Endothelial cell of umbilical vein (primary cell): ENCODE measurements at regions not wholly inside any gene's neighbourhood (a gene's known extent, or its start where the extent isn't known, plus 50 kb on each side); places are given as distances from the start of the nearest gene placed in this dataset.

Source experiments
- BruUV-seq: library from RNA; stranded (reverse); fragments of 400-500 nt; replicated peaks from 2 replicates; lab custom pipeline; 2021; lab: Mats Ljungman, UMichigan
- CTCF ChIA-PET: fragments of 300-600, 350-600 bp; sonication (Branson Sonifier 250); formaldehyde crosslinking; loops from one replicate; lab custom pipeline; 2021; ENCODE audit warnings: antibody characterized with exemption, inconsistent platforms; lab: Charles Lee
- POLR2A ChIA-PET: fragments of 300-600, 350-600 bp; sonication (Branson Sonifier 250); formaldehyde crosslinking; loops from one replicate; lab custom pipeline; 2021; ENCODE audit warnings: antibody characterized with exemption, inconsistent platforms; lab: Charles Lee
- DNase-seq: peaks from one replicate; pipeline ENCODE4 v3.0.0-alpha.2; 2011; ENCODE audit warnings: low read depth, low spot score
- FAIRE-seq: peaks from 2 replicates; lab custom pipeline; 2011; peaks lifted over from hg19 to GRCh38; lab: Jason Lieb, UNC
- H2AFZ ChIP-seq: 2 replicates; pipeline ENCODE4 v1.6.0; 2012; ENCODE audit warnings: low read depth, low read length, control low read depth, inconsistent platforms
- H3K27ac ChIP-seq: 2 replicates; pipeline ENCODE4 v1.5.1; 2011; ENCODE audit warnings: low read depth, mild to moderate bottlenecking, control low read depth, low read length, moderate library complexity; ENCODE audit not compliant: insufficient read depth
- H3K27me3 ChIP-seq, 2 experiments: 2 replicates each; pipeline versions ENCODE4 v1.6.0 to v1.6.1; 2011; ENCODE audit warnings: low read length in 2 of 2, mixed read lengths in 1 of 2; ENCODE audit not compliant: control insufficient read depth in 2 of 2, insufficient read depth in 2 of 2
- H3K36me3 ChIP-seq, 2 experiments: 2 replicates in 1 of 2; 3 replicates in 1 of 2; pipeline ENCODE4 v1.5.1; 2011; ENCODE audit warnings: low read length in 2 of 2, mild to moderate bottlenecking in 1 of 2, moderate library complexity in 1 of 2; ENCODE audit not compliant: control insufficient read depth in 2 of 2, insufficient read depth in 2 of 2; ENCODE audit errors: extremely low read depth in 1 of 2
- H3K4me1 ChIP-seq: 3 replicates; pipeline ENCODE4 v1.5.1; 2011; ENCODE audit warnings: mild to moderate bottlenecking, low read length; ENCODE audit not compliant: control insufficient read depth, insufficient read depth; ENCODE audit errors: extremely low read depth
- H3K4me2 ChIP-seq: 2 replicates; pipeline ENCODE4 v1.6.1; 2011; ENCODE audit warnings: low read length, control low read depth, mixed read lengths; ENCODE audit not compliant: insufficient read depth
- H3K4me3 ChIP-seq, 3 experiments: fragments of 200-600 bp in 1 of 3; sonication (generic), shearing (Covaris generic) in 1 of 3; replicated peaks in 1 of 3; 2 replicates each; pipeline ENCODE4 v1.5.1; 2011 to 2016; ENCODE audit warnings: control low read depth in 3 of 3, low read length in 3 of 3, mild to moderate bottlenecking in 2 of 3, inconsistent platforms in 1 of 3, low read depth in 1 of 3, moderate library complexity in 1 of 3; ENCODE audit not compliant: insufficient read depth in 1 of 3
- H3K79me2 ChIP-seq: 2 replicates; pipeline ENCODE4 v1.6.0; 2012; ENCODE audit warnings: low read length, inconsistent platforms; ENCODE audit not compliant: control insufficient read depth, insufficient read depth
- H3K9ac ChIP-seq: replicated peaks from 2 replicates; pipeline ENCODE3; 2011; ENCODE audit warnings: low read length, control low read depth; ENCODE audit not compliant: insufficient read depth; ENCODE audit errors: extremely low read depth
- H3K9me1 ChIP-seq: replicated peaks from 3 replicates; pipeline ENCODE4 v1.6.0; 2011; ENCODE audit warnings: mild to moderate bottlenecking, low read length; ENCODE audit not compliant: control insufficient read depth, insufficient read depth; ENCODE audit errors: extremely low read depth
- H3K9me3 ChIP-seq: replicated peaks from 2 replicates; pipeline ENCODE4 v1.5.1; 2012; ENCODE audit warnings: low read length, inconsistent platforms; ENCODE audit not compliant: control insufficient read depth, insufficient read depth
- H4K20me1 ChIP-seq: replicated peaks from 2 replicates; pipeline ENCODE3; 2011; ENCODE audit warnings: mild to moderate bottlenecking, low read length; ENCODE audit not compliant: control insufficient read depth, insufficient read depth; ENCODE audit errors: extremely low read depth
- CTCF ChIP-seq, 2 donors: IDR thresholded peaks; 1 replicate in 1 of 2; 2 replicates in 1 of 2; pipeline ENCODE4 v1.5.1; 2011; ENCODE audit warnings: low read length in 2 of 2, mild to moderate bottlenecking in 2 of 2, moderate library complexity in 2 of 2, control low read depth in 1 of 2, inconsistent platforms in 1 of 2, low read depth in 1 of 2; ENCODE audit not compliant: insufficient read depth in 1 of 2; ENCODE audit errors: extremely low read depth in 1 of 2
- EZH2 ChIP-seq: IDR thresholded peaks from 2 replicates; pipeline ENCODE4 v1.6.1; 2012; ENCODE audit warnings: borderline replicate concordance, low read depth, mild to moderate bottlenecking, moderate library complexity, low read length, inconsistent platforms; ENCODE audit not compliant: severe bottlenecking
- FOS ChIP-seq: IDR thresholded peaks from 2 replicates; pipeline ENCODE4 v1.6.1; 2011; ENCODE audit warnings: mild to moderate bottlenecking, low read length, moderate library complexity, borderline replicate concordance; ENCODE audit not compliant: insufficient read depth
- GATA2 ChIP-seq: IDR thresholded peaks from 2 replicates; pipeline ENCODE4 v1.7.0; 2011; ENCODE audit warnings: low read depth, mild to moderate bottlenecking, moderate library complexity, mixed read lengths, low read length; ENCODE audit not compliant: insufficient read length, insufficient read depth
- JUN ChIP-seq: IDR thresholded peaks from 2 replicates; pipeline ENCODE4 v1.6.1; 2011; ENCODE audit warnings: borderline replicate concordance, low read depth; ENCODE audit not compliant: insufficient read length, insufficient read depth
- MAX ChIP-seq: IDR thresholded peaks from 2 replicates; pipeline ENCODE4 v1.6.1; 2011; ENCODE audit not compliant: insufficient read depth, insufficient read length
- MYC ChIP-seq: IDR thresholded peaks from one replicate; pipeline ENCODE4 v1.6.1; 2011; ENCODE audit warnings: mild to moderate bottlenecking, low read depth, low read length
- POLR2A ChIP-seq: IDR thresholded peaks from 2 replicates; pipeline ENCODE4 v1.6.1; 2012; ENCODE audit warnings: low read depth, mild to moderate bottlenecking, control low read depth, low read length
- POLR2AphosphoS5 ChIP-seq: IDR thresholded peaks from 2 replicates; pipeline ENCODE4 v1.6.1; 2012; ENCODE audit warnings: low read depth, mild to moderate bottlenecking, control low read depth, low read length, moderate library complexity; ENCODE audit not compliant: insufficient read depth
- dilution Hi-C: fragments of 300-500 bp; cut with MboI; formaldehyde crosslinking; loops from one replicate; pipeline ENCODE4 v1.15.0; 2019; ENCODE audit warnings: low sequenced_read_pairs; ENCODE audit not compliant: extremely low pct_ligation_motif_present
- intact Hi-C: fragments of 100-400 bp; cut with micrococcal nuclease; formaldehyde crosslinking; loops from one replicate; pipeline ENCODE4 v1.10.0; 2022

- H3K27me3 ChIP-seq, result no peaks in the 10 kb centered on the region
- TF ChIP-seq MAX (no peak), POLR2AphosphoS5 (no peak), JUN (no peak), FOS (no peak), CTCF (IDR thresholded peaks at IDR 0.05; ENCODE audit: extremely low read depth in 1 of 2, insufficient read depth in 1 of 2, low read depth in 1 of 2, low read length in 2 of 2) (no peak), MYC (no peak), GATA2 (no peak), POLR2A (no peak), EZH2 (no peak)
- no peaks in the 10 kb centered on the region for H4K20me1 ChIP-seq
- H3K79me2 ChIP-seq, result no peaks in the 10 kb centered on the region
- no peak overlapping the region for H3K4me2 ChIP-seq
- no peak overlapping the region for H3K27ac ChIP-seq
- FAIRE-seq, result no peak
- no peaks in the 10 kb centered on the region for H3K9me3 ChIP-seq
- DNase-seq, result no peak
- CTCF ChIA-PET, result interaction anchor here (1.0 kb wide), 2 partner anchors 19 to 45 kb away, joined by 3 to 5 read pairs; no protein-coding TSS in a partner anchor
- no peaks in the 10 kb centered on the region for H3K36me3 ChIP-seq
- no peaks in the 10 kb centered on the region for H3K9me1 ChIP-seq
- BruUV-seq, result no TSS peak
- H3K4me3 ChIP-seq, result no peak overlapping the region
- H3K4me1 ChIP-seq, result peaks cover 10% of the 10 kb centered on the region
- H3K9ac ChIP-seq, result no peak overlapping the region
- intact Hi-C loops, result no loop called here
- POLR2A ChIA-PET, result interaction anchor here (0.6 kb wide), 1 partner anchor 11 kb away, joined by 3 read pairs; no protein-coding TSS in a partner anchor
- dilution Hi-C loops, result no loop called here
- H2AFZ ChIP-seq, result no peak overlapping the region
These were observed 146.0 kb upstream of the AGR3 start for GRCh38 chr7:17027789-17028152.
